NCI-H345 (cell line): ENCODE measurements at regions not wholly inside any gene's neighbourhood (a gene's known extent, or its start where the extent isn't known, plus 50 kb on each side); places are given as distances from the start of the nearest gene placed in this dataset.
"Not testable (repeated sequence)": the region's sequence is repeated elsewhere in the genome, so short reads cannot be mapped to it uniquely, and the experiment has no call there.

ENCODE experiments used
- DNase-seq: peaks from one replicate; lab custom pipeline; 2025; lab: John Stamatoyannopoulos, UW

- DNase-seq: no peak
Measured at GRCh38 chr12:29957835-29958234, 174.1 kb upstream of the TMTC1 start.

- no peak for DNase-seq
Measured at GRCh38 chr12:29945904-29946303, 162.2 kb upstream of the TMTC1 start.

GRCh38 chr12:29944269-29945000, 160.7 kb upstream of the TMTC1 start:
- peak; percentile 50 for DNase-seq

- no peak for DNase-seq
Measured at GRCh38 chr12:29943683-29944082, 159.9 kb upstream of the TMTC1 start.

GRCh38 chr12:29940811-29941210, 157.1 kb upstream of the TMTC1 start:
- DNase-seq: no peak

GRCh38 chr12:29930503-29930902, 146.8 kb upstream of the TMTC1 start:
- DNase-seq: no peak

GRCh38 chr12:29929295-29929694, 145.6 kb upstream of the TMTC1 start:
- no peak for DNase-seq

- no peak for DNase-seq
Measured at GRCh38 chr12:29921307-29921706, 137.6 kb upstream of the TMTC1 start.

GRCh38 chr12:29908157-29908556, 124.4 kb upstream of the TMTC1 start:
- DNase-seq: no peak

GRCh38 chr12:29907461-29907860, 123.7 kb upstream of the TMTC1 start:
- no peak for DNase-seq

- no peak for DNase-seq
Measured at GRCh38 chr12:29902043-29902442, 118.3 kb upstream of the TMTC1 start.

- no peak for DNase-seq
Measured at GRCh38 chr12:29901585-29901984, 117.8 kb upstream of the TMTC1 start.

- DNase-seq: no peak
Measured at GRCh38 chr12:29899212-29899931, 115.6 kb upstream of the TMTC1 start.

- no peak for DNase-seq
Measured at GRCh38 chr12:29895966-29896365, 112.2 kb upstream of the TMTC1 start.

- DNase-seq: no peak
Measured at GRCh38 chr12:29893002-29893401, 109.3 kb upstream of the TMTC1 start.

- DNase-seq: no peak
Measured at GRCh38 chr12:29891792-29892191, 108.0 kb upstream of the TMTC1 start.

GRCh38 chr12:29889737-29890136, 106.0 kb upstream of the TMTC1 start:
- peak; percentile 24 for DNase-seq

GRCh38 chr12:29888777-29889176, 105.0 kb upstream of the TMTC1 start:
- DNase-seq: no peak

GRCh38 chr12:29884957-29885356, 101.2 kb upstream of the TMTC1 start:
- DNase-seq: not testable (repeated sequence)

- DNase-seq: no peak
Measured at GRCh38 chr12:29883941-29884554, 100.3 kb upstream of the TMTC1 start.

GRCh38 chr12:29883525-29883924, 99.8 kb upstream of the TMTC1 start:
- no peak for DNase-seq

- no peak for DNase-seq
Measured at GRCh38 chr12:29882846-29883245, 99.1 kb upstream of the TMTC1 start.

- DNase-seq: no peak
Measured at GRCh38 chr12:29880987-29881386, 97.2 kb upstream of the TMTC1 start.
